Ascending aorta (tissue), 2 donors: ENCODE measurements at regions not wholly inside any gene's neighbourhood (a gene's known extent, or its start where the extent isn't known, plus 50 kb on each side); places are given as distances from the start of the nearest gene placed in this dataset.

ENCODE experiments used
- DNase-seq, 2 donors: peaks; one replicate each; pipeline ENCODE4 v3.0.0-alpha.2; 2019; ENCODE audit warnings: low spot score in 2 of 2
- H3K27ac ChIP-seq, 2 donors: fragments of 200-600 bp; sonication (generic); one replicate each; pipeline ENCODE4 v1.5.1; 2016 to 2017; ENCODE audit warnings: mild to moderate bottlenecking in 1 of 2
- H3K27me3 ChIP-seq: fragments of 200-600 bp; sonication (generic); one replicate; pipeline ENCODE4 v1.5.1; 2017
- H3K36me3 ChIP-seq, 2 donors: fragments of 200-600 bp; sonication (generic); one replicate each; pipeline ENCODE4 v1.5.1; 2016
- H3K4me1 ChIP-seq, 2 donors: fragments of 200-600 bp; sonication (generic); one replicate each; pipeline ENCODE4 v1.5.1; 2016 to 2017; ENCODE audit warnings: mild to moderate bottlenecking in 1 of 2
- H3K4me3 ChIP-seq, 2 donors: fragments of 200-600 bp; sonication (generic); one replicate each; pipeline ENCODE4 v1.5.1; 2016 to 2017; ENCODE audit warnings: mild to moderate bottlenecking in 1 of 2
- H3K9me3 ChIP-seq, 2 donors: fragments of 200-600 bp; sonication (generic); one replicate each; pipeline ENCODE4 v1.5.1; 2016
- intact Hi-C: fragments of 100-400 bp; cut with DNase I; formaldehyde crosslinking; loops from one replicate; pipeline ENCODE4 v1.15.1; 2023
- TF ChIP-seq, protein P1 (sequence below), 3 experiments: fragments of 200-600 bp in 2 of 3; fragments of 450-650 bp in 1 of 3; sonication (generic) in 2 of 3; IDR thresholded peaks; one replicate each; pipeline ENCODE4 v1.5.1; 2016 to 2019; ENCODE audit warnings: antibody characterized with exemption in 3 of 3, mild to moderate bottlenecking in 1 of 3, moderate library complexity in 1 of 3

DNA sequence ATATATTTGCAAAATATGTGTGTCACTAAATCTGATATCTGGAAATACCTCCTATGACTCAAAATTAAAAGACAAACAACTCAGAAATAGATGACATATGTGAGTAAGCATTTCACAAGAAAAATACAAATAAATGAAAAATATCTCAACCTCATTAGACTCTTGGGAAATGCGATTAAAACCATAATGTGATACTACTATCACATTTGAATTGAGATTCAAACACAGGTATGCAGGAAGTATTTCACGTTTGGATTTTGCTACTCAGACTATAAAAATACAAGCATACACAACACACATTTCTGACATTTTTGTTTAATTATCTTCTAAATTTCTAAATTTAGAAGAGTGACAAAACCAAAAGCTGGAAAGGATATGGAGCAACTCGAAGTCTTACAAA is 811.9 kb upstream of the LRRC4C start:
- no peak for DNase-seq
- no peak overlapping the region for H3K27ac ChIP-seq
- H3K36me3 ChIP-seq: no peaks in the 10 kb centered on the region
- H3K27me3 ChIP-seq: no peaks in the 10 kb centered on the region
- TF ChIP-seq, protein P1, sequence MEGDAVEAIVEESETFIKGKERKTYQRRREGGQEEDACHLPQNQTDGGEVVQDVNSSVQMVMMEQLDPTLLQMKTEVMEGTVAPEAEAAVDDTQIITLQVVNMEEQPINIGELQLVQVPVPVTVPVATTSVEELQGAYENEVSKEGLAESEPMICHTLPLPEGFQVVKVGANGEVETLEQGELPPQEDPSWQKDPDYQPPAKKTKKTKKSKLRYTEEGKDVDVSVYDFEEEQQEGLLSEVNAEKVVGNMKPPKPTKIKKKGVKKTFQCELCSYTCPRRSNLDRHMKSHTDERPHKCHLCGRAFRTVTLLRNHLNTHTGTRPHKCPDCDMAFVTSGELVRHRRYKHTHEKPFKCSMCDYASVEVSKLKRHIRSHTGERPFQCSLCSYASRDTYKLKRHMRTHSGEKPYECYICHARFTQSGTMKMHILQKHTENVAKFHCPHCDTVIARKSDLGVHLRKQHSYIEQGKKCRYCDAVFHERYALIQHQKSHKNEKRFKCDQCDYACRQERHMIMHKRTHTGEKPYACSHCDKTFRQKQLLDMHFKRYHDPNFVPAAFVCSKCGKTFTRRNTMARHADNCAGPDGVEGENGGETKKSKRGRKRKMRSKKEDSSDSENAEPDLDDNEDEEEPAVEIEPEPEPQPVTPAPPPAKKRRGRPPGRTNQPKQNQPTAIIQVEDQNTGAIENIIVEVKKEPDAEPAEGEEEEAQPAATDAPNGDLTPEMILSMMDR (IDR thresholded peaks at IDR 0.05): no peak
- H3K9me3 ChIP-seq: no peaks in the 10 kb centered on the region
- no peak overlapping the region for H3K4me3 ChIP-seq
- intact Hi-C loops: no loop called here
- H3K4me1 ChIP-seq: no peaks in the 10 kb centered on the region

DNA sequence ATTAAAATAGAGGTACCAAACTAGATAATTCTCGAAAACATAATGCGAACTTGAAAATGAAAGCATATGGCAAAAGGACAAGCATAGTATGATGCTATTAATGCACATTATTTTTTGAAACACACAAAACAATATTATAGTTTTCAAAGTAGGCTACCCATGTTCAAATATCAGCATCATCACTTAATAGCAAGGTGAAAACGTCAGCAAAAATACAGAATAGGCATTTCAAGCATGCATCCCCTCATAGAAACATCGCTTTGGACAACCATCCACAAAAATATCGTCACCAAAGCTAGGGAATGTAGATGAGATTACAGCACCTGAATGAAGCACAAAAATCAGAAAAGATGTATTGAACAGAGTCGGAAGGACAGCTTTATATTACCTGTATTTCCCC is 814.5 kb upstream of the LRRC4C start:
- intact Hi-C loops: no loop called here
- no peaks in the 10 kb centered on the region for H3K27me3 ChIP-seq
- no peaks in the 10 kb centered on the region for H3K4me1 ChIP-seq
- no peak overlapping the region for H3K4me3 ChIP-seq
- H3K27ac ChIP-seq: no peak overlapping the region
- no peak for DNase-seq
- no peaks in the 10 kb centered on the region for H3K36me3 ChIP-seq
- no peaks in the 10 kb centered on the region for H3K9me3 ChIP-seq
- TF ChIP-seq, protein P1 (IDR thresholded peaks at IDR 0.05): no peak

DNA sequence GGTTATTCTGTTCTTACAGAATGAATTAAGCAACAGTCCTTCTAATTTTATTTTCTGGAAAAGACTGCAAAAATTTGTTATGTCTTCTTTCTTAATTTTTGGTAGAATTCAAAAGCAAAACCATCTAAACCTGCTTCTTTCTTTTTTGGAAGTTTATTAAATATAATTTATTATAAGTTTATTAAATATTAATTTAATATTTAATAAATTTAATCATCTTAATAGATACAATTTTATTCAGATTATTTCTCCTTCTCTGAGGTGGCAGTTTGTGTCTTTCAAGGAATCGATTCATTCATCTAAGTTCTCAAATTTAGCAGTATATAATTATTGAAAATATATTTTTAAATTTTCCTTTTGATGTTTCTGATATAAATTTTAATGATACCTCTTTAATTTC is 837.5 kb upstream of the LRRC4C start:
- no peaks in the 10 kb centered on the region for H3K9me3 ChIP-seq
- H3K36me3 ChIP-seq: no peaks in the 10 kb centered on the region
- TF ChIP-seq, protein P1 (IDR thresholded peaks at IDR 0.05): no peak
- H3K4me1 ChIP-seq: no peaks in the 10 kb centered on the region
- no peak overlapping the region for H3K4me3 ChIP-seq
- no peaks in the 10 kb centered on the region for H3K27me3 ChIP-seq
- intact Hi-C loops: no loop called here
- no peak overlapping the region for H3K27ac ChIP-seq
- no peak for DNase-seq

DNA sequence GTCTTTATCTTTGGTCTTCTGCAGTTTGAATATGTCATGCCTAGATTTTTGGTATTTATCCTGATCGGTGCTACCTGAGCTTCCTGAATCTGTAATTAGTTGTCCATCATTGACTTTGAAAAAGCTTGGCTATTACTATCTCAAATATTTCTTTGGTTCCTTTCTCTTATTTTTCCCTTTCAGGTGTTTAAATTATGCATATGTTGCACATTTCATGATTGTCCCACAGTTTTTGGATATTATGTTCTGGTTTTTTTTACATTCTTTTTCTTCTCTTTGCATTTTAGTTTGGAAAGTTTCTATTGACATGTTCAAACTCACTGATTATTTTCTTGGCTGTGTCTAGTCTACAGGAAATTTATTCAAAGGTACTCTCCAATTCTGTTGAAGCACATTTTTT is 840.3 kb upstream of the LRRC4C start:
- Histone ChIP-seq H3K27ac (no peak overlapping the region), H3K27me3 (no peaks in the 10 kb centered on the region), H3K4me1 (no peaks in the 10 kb centered on the region), H3K9me3 (no peaks in the 10 kb centered on the region), H3K36me3 (no peaks in the 10 kb centered on the region), H3K4me3 (no peak overlapping the region)
- intact Hi-C loops: no loop called here
- no peak for DNase-seq
- TF ChIP-seq, protein P1 (IDR thresholded peaks at IDR 0.05): no peak

DNA sequence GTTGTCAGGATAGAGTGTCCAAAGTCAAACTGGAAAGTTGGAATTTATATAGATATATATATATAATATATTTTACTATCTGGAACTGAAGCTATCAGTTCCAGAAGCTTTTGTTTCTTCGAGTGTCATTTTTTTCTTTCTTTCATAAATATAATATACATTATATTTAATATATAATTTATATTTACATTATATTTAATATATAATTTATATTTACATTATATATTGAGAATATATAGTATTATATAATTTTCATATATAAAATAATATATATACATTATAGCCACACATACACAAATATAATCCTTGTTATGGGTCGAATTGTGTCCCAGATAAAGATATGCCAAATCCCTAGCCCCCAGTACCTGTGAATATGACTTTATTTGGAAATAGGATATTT is 842.3 kb upstream of the LRRC4C start:
- intact Hi-C loops: no loop called here
- H3K36me3 ChIP-seq: no peaks in the 10 kb centered on the region
- H3K27ac ChIP-seq: no peak overlapping the region
- TF ChIP-seq, protein P1 (IDR thresholded peaks at IDR 0.05): no peak
- H3K27me3 ChIP-seq: no peaks in the 10 kb centered on the region
- no peaks in the 10 kb centered on the region for H3K4me1 ChIP-seq
- no peak for DNase-seq
- no peaks in the 10 kb centered on the region for H3K9me3 ChIP-seq
- no peak overlapping the region for H3K4me3 ChIP-seq

DNA sequence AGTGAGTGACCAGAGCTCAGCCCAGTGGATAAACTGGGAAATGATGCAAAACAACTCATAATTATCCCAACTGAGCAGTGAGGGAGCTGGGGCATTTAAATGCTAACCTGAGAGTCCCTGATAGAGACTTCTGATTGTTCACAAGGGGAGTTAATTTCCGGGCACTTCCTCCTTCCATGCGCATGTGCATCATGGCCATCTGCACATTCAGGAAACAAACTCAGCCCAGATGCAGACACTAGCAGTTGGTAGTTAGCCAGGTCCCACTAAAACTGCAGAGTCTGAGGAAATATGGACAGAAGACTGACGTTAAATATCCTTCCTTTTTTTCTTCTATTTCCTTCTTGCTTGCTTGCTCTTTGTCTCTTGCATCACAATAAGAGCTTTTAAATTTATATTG is 852.1 kb upstream of the LRRC4C start:
- H3K36me3 ChIP-seq: no peaks in the 10 kb centered on the region
- TF ChIP-seq, protein P1 (IDR thresholded peaks at IDR 0.05): no peak
- no peaks in the 10 kb centered on the region for H3K9me3 ChIP-seq
- no peaks in the 10 kb centered on the region for H3K27me3 ChIP-seq
- H3K27ac ChIP-seq: no peak overlapping the region
- no peak overlapping the region for H3K4me3 ChIP-seq
- intact Hi-C loops: no loop called here
- H3K4me1 ChIP-seq: no peaks in the 10 kb centered on the region
- no peak for DNase-seq
